ENCODE measurements at regions not wholly inside any gene's neighbourhood (a gene's known extent, or its start where the extent isn't known, plus 50 kb on each side); places are given as distances from the start of the nearest gene placed in this dataset.

- Mint-ChIP-seq H3K9me3 (ENCODE audit: insufficient read depth) (no peaks in the 10 kb centered on the region), H3K27ac (no peak overlapping the region), H3K27me3 (no peaks in the 10 kb centered on the region), H3K4me3 (no peak overlapping the region), H3K4me1 (peaks cover 16% of the 10 kb centered on the region)
- Histone ChIP-seq H3K9ac (ENCODE audit: low read length) (no peak overlapping the region), H3K27me3 (replicated peaks in 1 of 4; ENCODE audit: control extremely low read depth in 1 of 4, control insufficient read depth in 3 of 4, insufficient read depth in 4 of 4, low read length in 3 of 4) (no peaks in the 10 kb centered on the region), H3K4me1 (ENCODE audit: control insufficient read depth in 2 of 2, insufficient read depth in 2 of 2, low read length in 2 of 2) (peaks cover 1% of the 10 kb centered on the region in 2 donors), H3K79me2 (ENCODE audit: control insufficient read depth, insufficient read depth, low read length) (no peaks in the 10 kb centered on the region), H3K36me3 (replicated peaks in 1 of 2; ENCODE audit: control extremely low read depth in 1 of 2, control insufficient read depth in 1 of 2, extremely low read depth in 1 of 2, insufficient read depth in 2 of 2, low read length in 1 of 2) (no peaks in the 10 kb centered on the region), H3K4me2 (replicated peaks; ENCODE audit: low read depth, low read length, poor library complexity, severe bottlenecking) (no peak overlapping the region), H2AFZ (ENCODE audit: insufficient read depth, low read depth, low read length, poor library complexity, severe bottlenecking) (no peak overlapping the region), H3K9me3 (ENCODE audit: control extremely low read depth in 1 of 3, control insufficient read depth in 2 of 3, insufficient read depth in 1 of 3, low read length in 2 of 3) (no peaks in the 10 kb centered on the region), H3K4me3 (ENCODE audit: control extremely low read depth in 1 of 5, extremely low read depth in 1 of 5, insufficient read depth in 1 of 5, low read depth in 2 of 5, low read length in 4 of 5) (no peak overlapping the region), H4K20me1 (ENCODE audit: control insufficient read depth, insufficient read depth, low read length, poor library complexity, severe bottlenecking) (no peaks in the 10 kb centered on the region), H3K27ac (ENCODE audit: low read length in 2 of 2) (no peak overlapping the region)
- no peak for DNase-seq
- intact Hi-C loops (cut with micrococcal nuclease): no loop called here
- POLR2A ChIA-PET: no interaction called here
- CTCF ChIA-PET: interaction anchor here (0.6 to 0.8 kb wide), 2 partner anchors 25 to 1856 kb away, joined by 3 to 5 read pairs; no protein-coding TSS in a partner anchor
- 83% methylated on average over 2 of the region's 2 CpGs for WGBS (ENCODE audit: insufficient coverage)
- no peak for ATAC-seq (ENCODE audit: low read depth)
- TF ChIP-seq CTCF (IDR thresholded peaks at IDR 0.05) (no peak), EZH2 (IDR thresholded peaks at IDR 0.05; ENCODE audit: borderline replicate concordance, insufficient read depth, low read depth, low read length, poor library complexity, severe bottlenecking) (no peak)
These were observed 143.5 kb downstream of the B3GNT2 start for GRCh38 chr2:62339413-62339812.

- H3K27ac Mint-ChIP-seq: no peak overlapping the region
- Histone ChIP-seq H3K9ac (ENCODE audit: low read length) (no peak overlapping the region), H3K4me1 (ENCODE audit: control insufficient read depth in 2 of 2, insufficient read depth in 2 of 2, low read length in 2 of 2) (no peaks in the 10 kb centered on the region), H3K27ac (ENCODE audit: low read length in 2 of 2) (no peak overlapping the region), H3K4me3 (ENCODE audit: control extremely low read depth in 1 of 5, extremely low read depth in 1 of 5, insufficient read depth in 1 of 5, low read depth in 2 of 5, low read length in 4 of 5) (no peak overlapping the region), H2AFZ (ENCODE audit: insufficient read depth, low read depth, low read length, poor library complexity, severe bottlenecking) (no peak overlapping the region), H3K27me3 (replicated peaks in 1 of 4; ENCODE audit: control extremely low read depth in 1 of 4, control insufficient read depth in 3 of 4, insufficient read depth in 4 of 4, low read length in 3 of 4) (no peaks in the 10 kb centered on the region), H3K79me2 (ENCODE audit: control insufficient read depth, insufficient read depth, low read length) (no peaks in the 10 kb centered on the region), H3K9me3 (ENCODE audit: control extremely low read depth in 1 of 3, control insufficient read depth in 2 of 3, insufficient read depth in 1 of 3, low read length in 2 of 3) (no peaks in the 10 kb centered on the region), H4K20me1 (ENCODE audit: control insufficient read depth, insufficient read depth, low read length, poor library complexity, severe bottlenecking) (no peaks in the 10 kb centered on the region), H3K36me3 (replicated peaks in 1 of 2; ENCODE audit: control extremely low read depth in 1 of 2, control insufficient read depth in 1 of 2, extremely low read depth in 1 of 2, insufficient read depth in 2 of 2, low read length in 1 of 2) (no peaks in the 10 kb centered on the region), H3K4me2 (replicated peaks; ENCODE audit: low read depth, low read length, poor library complexity, severe bottlenecking) (no peak overlapping the region)
- ChIA-PET POLR2A (no interaction called here), CTCF (no interaction called here)
- ATAC-seq (ENCODE audit: low read depth): no peak
- no peak overlapping the region for H3K4me3 Mint-ChIP-seq
- no peak for TF ChIP-seq EZH2 (IDR thresholded peaks at IDR 0.05; ENCODE audit: borderline replicate concordance, insufficient read depth, low read depth, low read length, poor library complexity, severe bottlenecking)
- TF ChIP-seq CTCF (IDR thresholded peaks at IDR 0.05): no peak
- H3K4me1 Mint-ChIP-seq: peaks cover 6% of the 10 kb centered on the region
- no peaks in the 10 kb centered on the region for H3K9me3 Mint-ChIP-seq (ENCODE audit: insufficient read depth)
- H3K27me3 Mint-ChIP-seq: no peaks in the 10 kb centered on the region
- no peak for DNase-seq
- intact Hi-C loops (cut with micrococcal nuclease): no loop called here
- 92% methylated on average over 3 of the region's 4 CpGs for WGBS (ENCODE audit: insufficient coverage)
These were observed 142.2 kb downstream of the B3GNT2 start for GRCh38 chr2:62338111-62338510.

Data from B cell (primary cell).